Middle frontal gyrus (tissue), 1 donor: ENCODE measurements at regions not wholly inside any gene's neighbourhood (a gene's known extent, or its start where the extent isn't known, plus 50 kb on each side); places are given as distances from the start of the nearest gene placed in this dataset.
"Not testable (repeated sequence)": the region's sequence is repeated elsewhere in the genome, so short reads cannot be mapped to it uniquely, and the experiment has no call there.

Experiments used
- DNase-seq: peaks from one replicate; pipeline ENCODE4 v3.0.0-alpha.2; 2015; ENCODE audit warnings: low spot score; ENCODE audit errors: extremely low spot score

GRCh38 chr2:150679456-150680120, 192.1 kb upstream of the RND3 start:
- no peak for DNase-seq

- no peak for DNase-seq
Measured at GRCh38 chr2:150677551-150677950, 190.1 kb upstream of the RND3 start.

- DNase-seq, result no peak
Measured at GRCh38 chr2:150676747-150677383, 189.4 kb upstream of the RND3 start.

DNA sequence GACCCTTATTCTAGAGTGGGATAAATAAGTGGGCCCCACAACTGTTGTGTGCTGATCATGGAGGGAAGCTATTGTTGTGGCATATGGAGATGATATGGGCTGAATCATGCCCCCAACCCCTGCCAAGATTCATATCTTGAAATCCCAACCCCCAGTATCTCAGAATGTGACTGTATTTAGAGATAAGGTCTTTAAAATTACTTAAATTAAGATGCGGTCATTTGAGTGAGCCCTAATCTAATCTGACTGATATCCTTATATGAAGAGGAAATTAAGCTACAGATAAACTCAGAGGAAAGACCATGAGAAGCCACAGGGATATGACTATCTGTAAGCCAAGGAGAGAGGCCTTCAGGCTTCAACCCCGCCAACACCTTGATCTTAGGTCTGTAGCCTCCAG, 188.3 kb upstream of the RND3 start:
- DNase-seq, result no peak

GRCh38 chr2:150674283-150674682, 186.8 kb upstream of the RND3 start:
- DNase-seq, result no peak

DNA sequence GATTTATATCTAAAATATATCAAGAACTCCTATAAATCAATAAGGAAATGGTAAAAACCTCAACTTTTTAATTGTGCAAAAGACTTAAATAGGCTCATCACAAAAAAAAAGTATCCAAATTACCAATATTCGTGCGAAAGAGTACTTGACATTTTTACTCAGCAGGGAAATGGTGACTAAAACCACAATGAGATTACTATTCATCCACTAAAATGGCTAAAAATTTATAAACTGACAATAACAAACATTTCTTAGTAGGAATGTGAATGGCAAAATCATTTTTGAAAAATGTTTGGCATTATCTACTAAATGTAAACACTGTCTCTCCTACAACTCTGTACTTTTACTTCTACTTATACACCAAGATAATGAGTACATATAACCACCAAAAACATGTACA, 184.8 kb upstream of the RND3 start:
- no peak for DNase-seq

- DNase-seq, result no peak
Measured at GRCh38 chr2:150669492-150669891, 182.0 kb upstream of the RND3 start.

- not testable (repeated sequence) for DNase-seq
Measured at GRCh38 chr2:150667039-150667438, 179.6 kb upstream of the RND3 start.

GRCh38 chr2:150663143-150663542, 175.7 kb upstream of the RND3 start:
- DNase-seq, result no peak

GRCh38 chr2:150656002-150656401, 168.5 kb upstream of the RND3 start:
- DNase-seq, result no peak

DNA sequence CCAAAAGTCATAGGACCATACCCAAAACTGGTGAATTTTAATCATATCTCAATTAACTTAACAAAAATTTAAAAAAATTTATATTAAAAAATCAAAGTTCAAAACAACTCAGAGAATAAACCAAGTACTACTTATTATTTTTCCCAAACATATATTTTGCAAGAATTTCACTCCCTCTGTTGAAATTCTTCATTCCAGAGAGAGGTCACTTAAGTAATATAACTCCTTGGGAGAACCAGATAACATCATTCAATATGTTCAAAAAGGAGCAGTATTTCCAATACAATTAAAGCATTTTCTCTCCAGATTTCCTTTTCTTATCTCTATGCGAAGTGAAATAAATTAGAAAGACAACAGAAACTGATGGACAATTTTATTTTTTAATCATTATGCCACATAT, 165.9 kb upstream of the RND3 start:
- no peak for DNase-seq

- DNase-seq, result no peak
Measured at GRCh38 chr2:150647943-150648342, 160.5 kb upstream of the RND3 start.

DNA sequence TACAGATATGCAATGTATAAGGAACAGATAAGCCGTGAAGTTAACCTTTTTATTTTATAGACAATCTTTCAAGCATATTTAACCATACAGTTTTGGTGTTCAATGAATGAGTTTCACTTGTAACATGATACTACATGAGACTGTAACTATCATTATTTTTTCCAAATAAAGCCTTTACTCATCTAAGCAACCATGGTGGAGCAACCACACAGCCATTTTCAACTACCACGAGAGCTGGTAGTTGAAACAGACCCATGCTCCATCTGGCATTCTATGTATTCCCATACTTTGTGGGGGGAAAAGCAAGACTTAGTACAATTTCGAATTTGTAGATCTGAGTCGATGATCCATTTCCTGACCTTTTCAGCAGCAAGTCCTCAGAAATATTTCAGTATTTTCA, 159.3 kb upstream of the RND3 start:
- DNase-seq, result no peak

DNA sequence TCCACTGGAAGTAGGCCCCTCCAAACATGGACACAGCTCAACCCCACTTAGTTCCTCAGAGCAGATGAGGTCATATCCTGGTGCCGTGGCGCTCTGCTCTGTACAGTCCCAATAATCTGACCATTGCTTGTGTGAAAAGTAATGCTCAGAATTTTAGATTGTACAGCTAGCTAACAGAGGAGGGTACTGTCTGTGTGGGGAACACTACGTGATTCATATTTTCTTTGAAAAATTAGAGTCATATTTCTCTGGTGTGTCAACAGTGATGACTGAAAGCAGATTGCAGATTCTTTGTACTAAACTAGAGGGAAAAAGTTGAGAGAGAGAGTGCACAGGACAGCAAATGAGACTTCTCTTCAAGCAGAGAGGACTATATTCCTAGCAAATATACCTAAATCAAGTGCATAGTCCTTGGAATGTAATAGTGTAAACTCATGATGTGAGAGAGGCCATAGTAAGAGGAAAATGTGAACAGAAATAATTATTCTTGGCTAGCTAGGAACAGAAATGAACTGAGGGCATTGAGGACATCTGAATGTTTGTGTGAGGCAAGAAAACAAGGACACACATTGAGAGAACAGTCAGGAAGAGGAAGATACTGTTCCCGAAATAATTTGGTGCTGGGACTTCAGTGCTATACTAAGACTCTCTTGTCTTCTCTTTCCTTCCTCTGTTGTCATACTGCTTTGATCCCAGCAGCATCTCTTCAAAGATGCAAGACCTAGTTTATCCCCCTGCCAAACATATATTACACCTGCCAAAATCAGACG, 157.0 kb upstream of the RND3 start:
- no peak for DNase-seq

DNA sequence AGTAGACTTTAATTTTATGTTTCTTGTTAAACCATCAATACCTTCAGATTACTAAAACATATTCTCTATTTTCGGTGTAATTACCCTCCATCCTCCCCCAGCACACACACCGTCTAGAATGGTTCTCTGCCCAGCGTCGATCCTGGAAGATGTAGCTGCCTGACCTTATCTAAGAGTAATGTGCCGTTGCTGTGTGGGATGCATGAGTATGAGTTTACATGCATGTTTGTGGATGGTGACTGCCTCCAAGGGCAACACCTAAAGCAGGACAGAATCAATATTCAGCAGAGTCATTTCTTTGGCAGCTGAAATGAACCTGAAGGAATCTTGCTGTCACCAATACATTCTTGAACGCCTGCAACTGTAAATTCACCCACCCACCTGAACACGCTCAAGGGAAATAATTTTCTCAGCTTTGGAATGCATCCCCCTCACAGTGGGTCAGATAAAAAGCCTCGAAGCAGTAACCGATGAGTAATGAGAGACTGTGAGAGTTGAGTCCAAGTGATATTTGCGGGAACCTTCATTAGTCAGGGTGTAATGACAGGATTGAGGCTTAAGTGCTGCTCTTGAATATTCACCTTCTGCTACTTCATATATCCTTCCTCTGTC, 155.8 kb upstream of the RND3 start:
- no peak for DNase-seq

- DNase-seq, result no peak
Measured at GRCh38 chr2:150640039-150640438, 152.6 kb upstream of the RND3 start.

- DNase-seq, result no peak
Measured at GRCh38 chr2:150639383-150639782, 151.9 kb upstream of the RND3 start.

DNA sequence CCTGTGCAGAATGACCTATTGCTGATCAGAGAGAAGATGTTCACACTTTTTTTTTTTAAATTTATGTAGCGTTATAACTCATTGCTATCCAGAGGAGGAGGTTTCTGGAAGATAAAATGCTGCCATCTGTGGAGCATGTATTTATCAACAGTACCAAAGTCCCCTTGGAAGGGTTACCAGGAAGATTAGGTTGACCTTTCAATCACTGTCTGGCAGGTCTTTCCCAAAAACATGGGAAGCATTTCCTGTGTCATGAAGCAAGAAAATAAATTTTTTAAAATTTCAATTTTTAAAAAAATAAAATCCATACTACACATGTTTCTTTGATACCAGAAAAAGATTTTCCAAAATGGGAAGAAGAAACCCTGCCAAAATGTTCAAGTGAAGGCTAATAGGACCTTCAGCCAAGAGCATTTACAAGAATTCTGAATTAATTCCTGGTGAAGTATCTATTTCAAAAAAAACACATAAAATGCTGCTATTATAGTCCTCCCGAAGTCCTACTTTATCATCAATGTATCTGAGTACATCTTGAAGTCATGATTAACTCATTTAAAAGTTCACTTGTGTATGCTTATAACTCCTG, 143.9 kb upstream of the RND3 start:
- DNase-seq, result no peak

DNA sequence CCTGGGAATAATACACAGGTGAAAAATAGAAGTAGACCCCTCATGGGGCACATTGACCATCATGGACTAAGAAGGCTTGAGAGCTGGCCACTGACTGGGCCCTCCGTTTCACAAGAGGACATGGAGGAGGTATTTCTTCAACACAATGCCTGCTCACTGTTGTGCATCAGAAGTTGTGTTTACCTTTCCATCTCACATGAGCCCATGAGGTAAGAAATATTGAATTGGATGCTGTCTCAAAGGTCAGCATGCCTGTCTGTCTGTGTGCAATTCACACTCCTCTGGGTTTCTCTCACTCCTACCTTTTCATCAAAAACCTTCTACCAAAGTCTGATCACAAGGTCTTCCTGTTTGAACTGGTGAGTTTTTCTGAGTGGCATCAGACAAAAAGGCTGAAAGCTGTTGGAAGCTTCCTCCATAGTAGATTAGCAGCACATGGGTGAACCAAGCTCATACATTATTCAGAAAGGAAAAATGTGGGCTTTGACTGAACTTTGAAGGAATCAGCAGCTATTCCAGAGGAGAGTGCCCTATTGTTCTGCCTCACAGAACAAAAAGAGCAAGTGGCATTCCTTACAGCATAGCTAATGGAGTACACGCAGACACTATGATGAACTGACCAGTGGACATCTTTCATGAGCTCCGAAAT, 143.2 kb upstream of the RND3 start:
- no peak for DNase-seq

DNA sequence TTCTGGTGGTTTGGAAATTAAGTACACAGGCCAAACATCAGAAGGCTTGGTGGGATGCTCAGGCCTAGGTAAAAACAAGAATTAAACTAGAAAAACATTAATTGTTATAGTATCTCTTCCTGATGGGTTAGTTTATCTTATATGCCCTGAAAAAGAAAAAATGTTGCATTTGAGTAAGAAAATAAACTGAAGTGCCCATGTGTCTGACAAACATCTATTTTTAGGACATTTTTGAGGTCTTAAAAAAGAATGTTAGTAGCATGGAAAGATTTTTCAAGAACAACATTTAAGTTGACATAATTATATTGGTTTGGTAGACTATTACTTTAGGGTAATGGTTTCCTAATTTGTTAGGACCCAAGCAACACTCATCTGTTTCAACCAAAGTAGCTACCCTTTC, 140.1 kb upstream of the RND3 start:
- no peak for DNase-seq

- no peak for DNase-seq
Measured at GRCh38 chr2:150626934-150627411, 139.5 kb upstream of the RND3 start.
